ENCODE measurements at regions not wholly inside any gene's neighbourhood (a gene's known extent, or its start where the extent isn't known, plus 50 kb on each side); places are given as distances from the start of the nearest gene placed in this dataset.

DNA sequence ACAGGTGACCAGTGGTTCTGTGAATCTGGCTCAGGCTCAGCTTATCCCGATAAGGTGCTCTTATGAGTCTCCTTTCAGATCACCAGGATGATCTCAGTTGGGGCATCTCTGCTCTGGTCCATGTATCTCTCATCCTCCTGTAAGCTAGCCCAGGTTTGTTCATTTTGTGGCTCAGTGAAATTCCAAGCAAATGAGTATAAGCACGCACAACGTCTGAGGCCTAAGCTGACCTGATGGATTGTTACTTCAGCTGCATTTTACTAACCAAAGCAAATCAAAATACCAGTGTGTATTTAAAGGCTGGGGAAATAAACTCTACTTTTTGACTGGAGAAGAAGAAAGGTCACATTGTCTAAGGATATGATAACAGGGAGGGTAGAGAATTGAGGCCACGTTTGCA lies 551.0 kb upstream of the BTBD3 start:
- Mint-ChIP-seq H3K9me3 (no peaks in the 10 kb centered on the region), H3K27me3 (ENCODE audit: insufficient read depth, low read depth, poor library complexity) (peaks cover 3% of the 10 kb centered on the region), H3K27ac (no peak overlapping the region), H3K36me3 (ENCODE audit: low read depth) (no peaks in the 10 kb centered on the region), H3K4me3 (no peak overlapping the region), H3K4me1 (no peaks in the 10 kb centered on the region)
- no peaks in the 10 kb centered on the region for H3K79me2 ChIP-seq (replicated peaks; ENCODE audit: insufficient read depth)
- no peaks in the 10 kb centered on the region for H3K27me3 ChIP-seq (ENCODE audit: insufficient read depth)
- H3K4me1 ChIP-seq (ENCODE audit: insufficient read depth), result no peaks in the 10 kb centered on the region
- ATAC-seq (no peak), DNase-seq (ENCODE audit: low spot score) (no peak)
- TF ChIP-seq EZH2phosphoT487 (IDR thresholded peaks at IDR 0.05; ENCODE audit: unreplicated experiment) (no peak), EZH2 (IDR thresholded peaks at IDR 0.05; ENCODE audit: low read depth, unreplicated experiment) (no peak), CREB1 (CRISPR knock-in tag; IDR thresholded peaks at IDR 0.05; ENCODE audit: low read depth) (no peak), STAT1 (IDR thresholded peaks at IDR 0.05; ENCODE audit: unreplicated experiment) (no peak), ZNF114 (CRISPR knock-in tag; IDR thresholded peaks at IDR 0.05) (no peak), ZNF331 (CRISPR knock-in tag; IDR thresholded peaks at IDR 0.05; ENCODE audit: low read depth) (no peak), NANOG (IDR thresholded peaks at IDR 0.05; ENCODE audit: borderline replicate concordance) (no peak), POLR2AphosphoS5 (IDR thresholded peaks at IDR 0.05; ENCODE audit: low read depth) (no peak), JUNB (IDR thresholded peaks at IDR 0.05; ENCODE audit: unreplicated experiment) (no peak)
- TF ChIP-seq, protein P1, sequence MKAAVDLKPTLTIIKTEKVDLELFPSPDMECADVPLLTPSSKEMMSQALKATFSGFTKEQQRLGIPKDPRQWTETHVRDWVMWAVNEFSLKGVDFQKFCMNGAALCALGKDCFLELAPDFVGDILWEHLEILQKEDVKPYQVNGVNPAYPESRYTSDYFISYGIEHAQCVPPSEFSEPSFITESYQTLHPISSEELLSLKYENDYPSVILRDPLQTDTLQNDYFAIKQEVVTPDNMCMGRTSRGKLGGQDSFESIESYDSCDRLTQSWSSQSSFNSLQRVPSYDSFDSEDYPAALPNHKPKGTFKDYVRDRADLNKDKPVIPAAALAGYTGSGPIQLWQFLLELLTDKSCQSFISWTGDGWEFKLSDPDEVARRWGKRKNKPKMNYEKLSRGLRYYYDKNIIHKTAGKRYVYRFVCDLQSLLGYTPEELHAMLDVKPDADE (IDR thresholded peaks at IDR 0.05), result no peak
- TF ChIP-seq, protein P2, sequence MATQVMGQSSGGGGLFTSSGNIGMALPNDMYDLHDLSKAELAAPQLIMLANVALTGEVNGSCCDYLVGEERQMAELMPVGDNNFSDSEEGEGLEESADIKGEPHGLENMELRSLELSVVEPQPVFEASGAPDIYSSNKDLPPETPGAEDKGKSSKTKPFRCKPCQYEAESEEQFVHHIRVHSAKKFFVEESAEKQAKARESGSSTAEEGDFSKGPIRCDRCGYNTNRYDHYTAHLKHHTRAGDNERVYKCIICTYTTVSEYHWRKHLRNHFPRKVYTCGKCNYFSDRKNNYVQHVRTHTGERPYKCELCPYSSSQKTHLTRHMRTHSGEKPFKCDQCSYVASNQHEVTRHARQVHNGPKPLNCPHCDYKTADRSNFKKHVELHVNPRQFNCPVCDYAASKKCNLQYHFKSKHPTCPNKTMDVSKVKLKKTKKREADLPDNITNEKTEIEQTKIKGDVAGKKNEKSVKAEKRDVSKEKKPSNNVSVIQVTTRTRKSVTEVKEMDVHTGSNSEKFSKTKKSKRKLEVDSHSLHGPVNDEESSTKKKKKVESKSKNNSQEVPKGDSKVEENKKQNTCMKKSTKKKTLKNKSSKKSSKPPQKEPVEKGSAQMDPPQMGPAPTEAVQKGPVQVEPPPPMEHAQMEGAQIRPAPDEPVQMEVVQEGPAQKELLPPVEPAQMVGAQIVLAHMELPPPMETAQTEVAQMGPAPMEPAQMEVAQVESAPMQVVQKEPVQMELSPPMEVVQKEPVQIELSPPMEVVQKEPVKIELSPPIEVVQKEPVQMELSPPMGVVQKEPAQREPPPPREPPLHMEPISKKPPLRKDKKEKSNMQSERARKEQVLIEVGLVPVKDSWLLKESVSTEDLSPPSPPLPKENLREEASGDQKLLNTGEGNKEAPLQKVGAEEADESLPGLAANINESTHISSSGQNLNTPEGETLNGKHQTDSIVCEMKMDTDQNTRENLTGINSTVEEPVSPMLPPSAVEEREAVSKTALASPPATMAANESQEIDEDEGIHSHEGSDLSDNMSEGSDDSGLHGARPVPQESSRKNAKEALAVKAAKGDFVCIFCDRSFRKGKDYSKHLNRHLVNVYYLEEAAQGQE (IDR thresholded peaks at IDR 0.05; ENCODE audit: unreplicated experiment), result no peak
- TF ChIP-seq, protein P3, sequence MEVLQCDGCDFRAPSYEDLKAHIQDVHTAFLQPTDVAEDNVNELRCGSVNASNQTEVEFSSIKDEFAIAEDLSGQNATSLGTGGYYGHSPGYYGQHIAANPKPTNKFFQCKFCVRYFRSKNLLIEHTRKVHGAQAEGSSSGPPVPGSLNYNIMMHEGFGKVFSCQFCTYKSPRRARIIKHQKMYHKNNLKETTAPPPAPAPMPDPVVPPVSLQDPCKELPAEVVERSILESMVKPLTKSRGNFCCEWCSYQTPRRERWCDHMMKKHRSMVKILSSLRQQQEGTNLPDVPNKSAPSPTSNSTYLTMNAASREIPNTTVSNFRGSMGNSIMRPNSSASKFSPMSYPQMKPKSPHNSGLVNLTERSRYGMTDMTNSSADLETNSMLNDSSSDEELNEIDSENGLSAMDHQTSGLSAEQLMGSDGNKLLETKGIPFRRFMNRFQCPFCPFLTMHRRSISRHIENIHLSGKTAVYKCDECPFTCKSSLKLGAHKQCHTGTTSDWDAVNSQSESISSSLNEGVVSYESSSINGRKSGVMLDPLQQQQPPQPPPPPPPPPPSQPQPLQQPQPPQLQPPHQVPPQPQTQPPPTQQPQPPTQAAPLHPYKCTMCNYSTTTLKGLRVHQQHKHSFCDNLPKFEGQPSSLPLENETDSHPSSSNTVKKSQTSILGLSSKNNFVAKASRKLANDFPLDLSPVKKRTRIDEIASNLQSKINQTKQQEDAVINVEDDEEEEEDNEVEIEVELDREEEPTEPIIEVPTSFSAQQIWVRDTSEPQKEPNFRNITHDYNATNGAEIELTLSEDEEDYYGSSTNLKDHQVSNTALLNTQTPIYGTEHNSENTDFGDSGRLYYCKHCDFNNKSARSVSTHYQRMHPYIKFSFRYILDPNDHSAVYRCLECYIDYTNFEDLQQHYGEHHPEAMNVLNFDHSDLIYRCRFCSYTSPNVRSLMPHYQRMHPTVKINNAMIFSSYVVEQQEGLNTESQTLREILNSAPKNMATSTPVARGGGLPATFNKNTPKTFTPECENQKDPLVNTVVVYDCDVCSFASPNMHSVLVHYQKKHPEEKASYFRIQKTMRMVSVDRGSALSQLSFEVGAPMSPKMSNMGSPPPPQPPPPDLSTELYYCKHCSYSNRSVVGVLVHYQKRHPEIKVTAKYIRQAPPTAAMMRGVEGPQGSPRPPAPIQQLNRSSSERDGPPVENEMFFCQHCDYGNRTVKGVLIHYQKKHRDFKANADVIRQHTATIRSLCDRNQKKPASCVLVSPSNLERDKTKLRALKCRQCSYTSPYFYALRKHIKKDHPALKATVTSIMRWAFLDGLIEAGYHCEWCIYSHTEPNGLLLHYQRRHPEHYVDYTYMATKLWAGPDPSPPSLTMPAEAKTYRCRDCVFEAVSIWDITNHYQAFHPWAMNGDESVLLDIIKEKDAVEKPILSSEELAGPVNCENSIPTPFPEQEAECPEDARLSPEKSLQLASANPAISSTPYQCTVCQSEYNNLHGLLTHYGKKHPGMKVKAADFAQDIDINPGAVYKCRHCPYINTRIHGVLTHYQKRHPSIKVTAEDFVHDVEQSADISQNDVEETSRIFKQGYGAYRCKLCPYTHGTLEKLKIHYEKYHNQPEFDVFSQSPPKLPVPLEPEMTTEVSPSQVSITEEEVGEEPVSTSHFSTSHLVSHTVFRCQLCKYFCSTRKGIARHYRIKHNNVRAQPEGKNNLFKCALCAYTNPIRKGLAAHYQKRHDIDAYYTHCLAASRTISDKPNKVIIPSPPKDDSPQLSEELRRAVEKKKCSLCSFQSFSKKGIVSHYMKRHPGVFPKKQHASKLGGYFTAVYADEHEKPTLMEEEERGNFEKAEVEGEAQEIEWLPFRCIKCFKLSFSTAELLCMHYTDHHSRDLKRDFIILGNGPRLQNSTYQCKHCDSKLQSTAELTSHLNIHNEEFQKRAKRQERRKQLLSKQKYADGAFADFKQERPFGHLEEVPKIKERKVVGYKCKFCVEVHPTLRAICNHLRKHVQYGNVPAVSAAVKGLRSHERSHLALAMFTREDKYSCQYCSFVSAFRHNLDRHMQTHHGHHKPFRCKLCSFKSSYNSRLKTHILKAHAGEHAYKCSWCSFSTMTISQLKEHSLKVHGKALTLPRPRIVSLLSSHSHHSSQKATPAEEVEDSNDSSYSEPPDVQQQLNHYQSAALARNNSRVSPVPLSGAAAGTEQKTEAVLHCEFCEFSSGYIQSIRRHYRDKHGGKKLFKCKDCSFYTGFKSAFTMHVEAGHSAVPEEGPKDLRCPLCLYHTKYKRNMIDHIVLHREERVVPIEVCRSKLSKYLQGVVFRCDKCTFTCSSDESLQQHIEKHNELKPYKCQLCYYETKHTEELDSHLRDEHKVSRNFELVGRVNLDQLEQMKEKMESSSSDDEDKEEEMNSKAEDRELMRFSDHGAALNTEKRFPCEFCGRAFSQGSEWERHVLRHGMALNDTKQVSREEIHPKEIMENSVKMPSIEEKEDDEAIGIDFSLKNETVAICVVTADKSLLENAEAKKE (CRISPR knock-in tag; IDR thresholded peaks at IDR 0.05), result no peak
- TF ChIP-seq, protein P4, sequence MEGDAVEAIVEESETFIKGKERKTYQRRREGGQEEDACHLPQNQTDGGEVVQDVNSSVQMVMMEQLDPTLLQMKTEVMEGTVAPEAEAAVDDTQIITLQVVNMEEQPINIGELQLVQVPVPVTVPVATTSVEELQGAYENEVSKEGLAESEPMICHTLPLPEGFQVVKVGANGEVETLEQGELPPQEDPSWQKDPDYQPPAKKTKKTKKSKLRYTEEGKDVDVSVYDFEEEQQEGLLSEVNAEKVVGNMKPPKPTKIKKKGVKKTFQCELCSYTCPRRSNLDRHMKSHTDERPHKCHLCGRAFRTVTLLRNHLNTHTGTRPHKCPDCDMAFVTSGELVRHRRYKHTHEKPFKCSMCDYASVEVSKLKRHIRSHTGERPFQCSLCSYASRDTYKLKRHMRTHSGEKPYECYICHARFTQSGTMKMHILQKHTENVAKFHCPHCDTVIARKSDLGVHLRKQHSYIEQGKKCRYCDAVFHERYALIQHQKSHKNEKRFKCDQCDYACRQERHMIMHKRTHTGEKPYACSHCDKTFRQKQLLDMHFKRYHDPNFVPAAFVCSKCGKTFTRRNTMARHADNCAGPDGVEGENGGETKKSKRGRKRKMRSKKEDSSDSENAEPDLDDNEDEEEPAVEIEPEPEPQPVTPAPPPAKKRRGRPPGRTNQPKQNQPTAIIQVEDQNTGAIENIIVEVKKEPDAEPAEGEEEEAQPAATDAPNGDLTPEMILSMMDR (conservative IDR thresholded peaks at IDR 0.05; ENCODE audit: low read depth in 2 of 2), result no peak
- peaks cover 11% of the 10 kb centered on the region; the same call in 1 of the 2 replicates for H3F3A ChIP-seq (replicated peaks; ENCODE audit: low read depth)
- peaks cover 11% of the 10 kb centered on the region for H3K9me2 ChIP-seq (ENCODE audit: insufficient read depth)
- no peaks in the 10 kb centered on the region for H3K36me3 ChIP-seq (ENCODE audit: insufficient read depth)
- H3K27ac ChIP-seq (ENCODE audit: low read depth), result no peak overlapping the region
- H3K4me2 ChIP-seq, result no peak overlapping the region
- H2AFZ ChIP-seq, result no peak overlapping the region
- H3K4me3 ChIP-seq, result no peak overlapping the region
- H4K20me1 ChIP-seq (replicated peaks; ENCODE audit: insufficient read depth), result no peaks in the 10 kb centered on the region

Measured in GM23338 (cell line).